T-cell (primary cell): ENCODE measurements at regions not wholly inside any gene's neighbourhood (a gene's known extent, or its start where the extent isn't known, plus 50 kb on each side); places are given as distances from the start of the nearest gene placed in this dataset.

Source experiments
- ATAC-seq, 4 experiments: fragments of 200-7000 bp in 3 of 4; fragments of 150-1000 bp in 1 of 4; cut with Tn5 transposase; replicated peaks in 1 of 4; 1 replicate in 3 of 4; 2 replicates in 1 of 4; pipeline ENCODE4 v1.10.0; 2021; ENCODE audit warnings: moderate library complexity in 3 of 4, mild to moderate bottlenecking in 2 of 4, moderate number of reproducible peaks in 1 of 4
- CTCF ChIA-PET, 2 donors: fragments of 300-600 bp; sonication (Branson Sonifier 250); formaldehyde crosslinking; loops; one replicate each; lab custom pipeline; 2022; ENCODE audit warnings: antibody characterized with exemption in 2 of 2; lab: Charles Lee
- POLR2A ChIA-PET, 2 donors: fragments of 300-600 bp; sonication (Branson Sonifier 250); formaldehyde crosslinking; loops; one replicate each; lab custom pipeline; 2022; ENCODE audit warnings: antibody characterized with exemption in 2 of 2; lab: Charles Lee
- DNase-seq, 35 experiments: peaks; one replicate each; pipeline versions ENCODE4 v3.0.0 to v3.0.0-alpha.2; 2013 to 2023
- H3K27ac ChIP-seq: one replicate; pipeline ENCODE4 v1.5.1; 2013; ENCODE audit warnings: low read length
- H3K27me3 ChIP-seq, 2 experiments: replicated peaks in 1 of 2; 1 replicate in 1 of 2; 2 replicates in 1 of 2; pipeline versions ENCODE4 v1.6.1 to v1.7.0; 2013; ENCODE audit warnings: low read length in 1 of 2, mixed read lengths in 1 of 2; ENCODE audit not compliant: control insufficient read depth in 2 of 2, insufficient read depth in 2 of 2; ENCODE audit errors: extremely low read depth in 1 of 2
- H3K36me3 ChIP-seq, 2 donors: 1 replicate in 1 of 2; 2 replicates in 1 of 2; pipeline versions ENCODE4 v1.6.1 to v1.7.0; 2013; ENCODE audit warnings: low read length in 1 of 2; ENCODE audit not compliant: control insufficient read depth in 2 of 2, insufficient read depth in 1 of 2; ENCODE audit errors: extremely low read depth in 1 of 2
- H3K4me1 ChIP-seq, 2 experiments: 1 replicate in 1 of 2; 2 replicates in 1 of 2; pipeline versions ENCODE4 v1.6.1 to v1.7.0; 2013; ENCODE audit warnings: low read length in 2 of 2, mixed read lengths in 1 of 2; ENCODE audit not compliant: insufficient read depth in 2 of 2, control insufficient read depth in 1 of 2; ENCODE audit errors: extremely low read depth in 1 of 2
- H3K4me3 ChIP-seq, 2 donors: 1 replicate in 1 of 2; 2 replicates in 1 of 2; pipeline versions ENCODE4 v1.5.1 to v1.7.0; 2013; ENCODE audit warnings: mild to moderate bottlenecking in 2 of 2, low read length in 1 of 2, moderate library complexity in 1 of 2; ENCODE audit not compliant: control insufficient read depth in 1 of 2; ENCODE audit errors: extremely low read depth in 1 of 2
- H3K9me3 ChIP-seq: 2 replicates; pipeline ENCODE4 v1.7.0; 2013
- H3K27ac Mint-ChIP-seq, 2 donors: one replicate each; pipeline ENCODE4 v1.8.0; 2020 to 2021; ENCODE audit warnings: mild to moderate bottlenecking in 2 of 2, mixed read lengths in 2 of 2
- H3K27me3 Mint-ChIP-seq, 2 donors: one replicate each; pipeline ENCODE4 v1.8.0; 2021 to 2022; ENCODE audit warnings: mixed read lengths in 2 of 2
- H3K36me3 Mint-ChIP-seq: one replicate; pipeline ENCODE4 v1.8.0; 2021; ENCODE audit warnings: mixed read lengths
- H3K4me1 Mint-ChIP-seq, 3 donors: one replicate each; pipeline ENCODE4 v1.8.0; 2020 to 2022; ENCODE audit warnings: mixed read lengths in 3 of 3, mild to moderate bottlenecking in 1 of 3
- H3K4me3 Mint-ChIP-seq, 3 donors: one replicate each; pipeline ENCODE4 v1.8.0; 2020 to 2022; ENCODE audit warnings: mild to moderate bottlenecking in 3 of 3, mixed read lengths in 3 of 3, moderate library complexity in 3 of 3
- H3K9me3 Mint-ChIP-seq, 3 donors: one replicate each; pipeline ENCODE4 v1.8.0; 2020 to 2022; ENCODE audit warnings: mixed read lengths in 3 of 3
- WGBS: methylation state at CpG from one replicate; pipeline ENCODE4 v1.1.5; 2013; ENCODE audit warnings: missing lambda C conversion rate; ENCODE audit not compliant: insufficient coverage; 5-methylcytosine and 5-hydroxymethylcytosine counted together

DNA sequence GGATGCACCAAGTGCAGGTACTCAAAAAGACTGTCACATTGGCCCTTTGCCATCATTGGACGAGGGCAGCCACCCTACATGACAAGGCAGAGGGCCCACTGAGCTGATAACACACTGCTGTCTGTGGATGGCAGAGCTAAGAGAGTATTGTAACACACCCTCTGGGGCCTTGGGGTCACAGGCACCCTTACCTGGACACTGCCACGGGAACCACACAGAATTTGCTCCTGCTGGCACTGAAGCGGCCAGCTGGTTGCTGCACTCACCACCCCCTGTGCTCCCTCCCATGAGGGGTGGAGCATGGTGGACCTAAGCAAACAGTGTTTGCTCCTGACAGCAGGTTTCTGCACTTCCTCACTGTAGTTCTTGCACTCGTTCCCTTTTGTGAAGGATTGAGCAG, 208.2 kb upstream of the SGO1 start:
- H3K4me3 ChIP-seq = no peak overlapping the region
- Mint-ChIP-seq H3K4me1 (no peaks in the 10 kb centered on the region), H3K4me3 (no peak overlapping the region), H3K27ac (no peak overlapping the region), H3K27me3 (no peaks in the 10 kb centered on the region), H3K36me3 (no peaks in the 10 kb centered on the region), H3K9me3 (peaks cover 4 to 6% (median 5%) of the 10 kb centered on the region in 3 donors)
- H3K4me1 ChIP-seq = no peaks in the 10 kb centered on the region
- no peaks in the 10 kb centered on the region for H3K9me3 ChIP-seq
- no peak overlapping the region for H3K27ac ChIP-seq
- DNase-seq = no peak
- 50% methylated on average over 1 of the region's 4 CpGs for WGBS
- CTCF ChIA-PET = no interaction called here
- H3K36me3 ChIP-seq = no peaks in the 10 kb centered on the region
- ATAC-seq = no peak
- no peaks in the 10 kb centered on the region for H3K27me3 ChIP-seq
- POLR2A ChIA-PET = no interaction called here

DNA sequence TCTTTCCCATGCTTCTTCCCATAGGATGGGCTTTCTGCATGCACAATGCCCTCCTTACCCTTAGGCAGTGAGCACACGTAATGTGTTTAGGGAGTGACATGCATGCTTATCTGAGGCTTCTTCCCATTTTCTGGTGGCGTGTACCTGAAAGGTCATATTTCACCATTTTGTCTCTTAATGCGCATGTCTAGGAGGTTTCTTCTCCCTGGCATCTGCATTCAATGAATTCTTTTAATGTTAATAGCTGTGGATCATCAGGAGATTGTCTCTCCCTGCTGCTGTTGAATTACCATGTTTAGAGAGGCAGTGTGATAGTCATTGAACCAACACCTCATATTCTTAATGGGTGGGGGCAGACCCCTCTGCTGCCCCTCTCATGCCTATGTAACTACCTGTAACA, 205.6 kb upstream of the SGO1 start:
- H3K4me3 ChIP-seq = no peak overlapping the region
- H3K4me1 Mint-ChIP-seq = no peaks in the 10 kb centered on the region
- H3K9me3 ChIP-seq = no peaks in the 10 kb centered on the region
- ChIA-PET CTCF (no interaction called here), POLR2A (no interaction called here)
- DNase-seq = no peak
- H3K4me3 Mint-ChIP-seq = no peak overlapping the region
- ATAC-seq = no peak
- H3K9me3 Mint-ChIP-seq = peaks cover 4 to 6% (median 5%) of the 10 kb centered on the region in 3 donors
- no peaks in the 10 kb centered on the region for H3K27me3 ChIP-seq
- H3K36me3 Mint-ChIP-seq = no peaks in the 10 kb centered on the region
- no peak overlapping the region for H3K27ac ChIP-seq
- H3K36me3 ChIP-seq = no peaks in the 10 kb centered on the region
- H3K4me1 ChIP-seq = no peaks in the 10 kb centered on the region
- no peaks in the 10 kb centered on the region for H3K27me3 Mint-ChIP-seq
- WGBS = no CpG with 5 or more reads among the region's 3 CpGs
- no peak overlapping the region for H3K27ac Mint-ChIP-seq

DNA sequence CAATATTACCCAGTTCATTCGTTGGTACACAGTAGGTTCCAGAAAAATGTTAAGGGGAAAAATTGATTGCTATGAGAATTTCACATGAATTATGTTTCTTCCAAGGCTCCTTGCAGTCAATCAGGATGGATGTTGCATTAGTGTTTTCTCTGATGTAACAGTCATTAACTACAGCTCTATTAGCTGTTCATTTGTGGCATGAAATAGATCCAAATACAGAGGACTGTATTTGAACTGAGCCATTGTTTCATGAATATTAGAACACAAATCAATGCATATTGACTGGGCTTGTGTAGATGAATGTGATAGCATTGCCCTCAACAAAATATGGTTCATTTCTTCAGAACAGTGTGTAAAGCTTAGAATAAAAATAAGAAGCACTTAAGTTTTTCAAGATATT, 203.0 kb upstream of the SGO1 start:
- POLR2A ChIA-PET = no interaction called here
- Mint-ChIP-seq H3K9me3 (peaks cover 4 to 6% (median 5%) of the 10 kb centered on the region in 3 donors), H3K36me3 (no peaks in the 10 kb centered on the region), H3K27me3 (no peaks in the 10 kb centered on the region), H3K27ac (no peak overlapping the region), H3K4me3 (no peak overlapping the region), H3K4me1 (no peaks in the 10 kb centered on the region)
- Histone ChIP-seq H3K27me3 (no peaks in the 10 kb centered on the region), H3K36me3 (no peaks in the 10 kb centered on the region), H3K4me3 (no peak overlapping the region), H3K4me1 (no peaks in the 10 kb centered on the region), H3K9me3 (no peaks in the 10 kb centered on the region), H3K27ac (no peak overlapping the region)
- CTCF ChIA-PET = no interaction called here
- ATAC-seq (no peak), DNase-seq (no peak)
- no CpG with 5 or more reads among the region's 1 CpG for WGBS

DNA sequence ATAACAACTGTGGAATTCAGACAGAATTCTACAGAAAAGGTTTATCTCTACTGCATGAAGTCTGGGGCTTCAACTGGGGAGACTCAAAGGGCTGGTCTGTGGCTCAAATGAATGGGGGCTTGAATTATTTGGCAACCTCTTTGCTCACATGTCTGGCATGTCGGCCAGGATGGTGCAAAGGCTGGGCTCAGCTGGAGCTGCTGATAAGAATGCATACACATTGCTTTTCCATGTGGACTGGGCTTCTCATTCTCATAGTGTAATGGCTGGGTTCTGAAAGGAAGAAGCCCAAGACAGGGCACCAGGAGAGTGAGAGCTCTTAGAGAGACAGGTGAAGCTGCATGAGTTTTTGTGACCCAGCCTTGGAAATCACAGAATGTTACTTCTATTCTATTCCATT, 194.3 kb upstream of the SGO1 start:
- Histone ChIP-seq H3K27ac (no peak overlapping the region), H3K9me3 (no peaks in the 10 kb centered on the region), H3K27me3 (no peaks in the 10 kb centered on the region), H3K4me1 (no peaks in the 10 kb centered on the region), H3K36me3 (no peaks in the 10 kb centered on the region), H3K4me3 (no peak overlapping the region)
- POLR2A ChIA-PET = no interaction called here
- Mint-ChIP-seq H3K27me3 (no peaks in the 10 kb centered on the region), H3K4me1 (no peaks in the 10 kb centered on the region), H3K36me3 (peaks cover 6% of the 10 kb centered on the region), H3K27ac (no peak overlapping the region), H3K9me3 (no peaks in the 10 kb centered on the region), H3K4me3 (no peak overlapping the region)
- WGBS = 100% methylated on average over 1 of the region's 1 CpG
- no peak for DNase-seq
- ATAC-seq = no peak
- CTCF ChIA-PET = no interaction called here

DNA sequence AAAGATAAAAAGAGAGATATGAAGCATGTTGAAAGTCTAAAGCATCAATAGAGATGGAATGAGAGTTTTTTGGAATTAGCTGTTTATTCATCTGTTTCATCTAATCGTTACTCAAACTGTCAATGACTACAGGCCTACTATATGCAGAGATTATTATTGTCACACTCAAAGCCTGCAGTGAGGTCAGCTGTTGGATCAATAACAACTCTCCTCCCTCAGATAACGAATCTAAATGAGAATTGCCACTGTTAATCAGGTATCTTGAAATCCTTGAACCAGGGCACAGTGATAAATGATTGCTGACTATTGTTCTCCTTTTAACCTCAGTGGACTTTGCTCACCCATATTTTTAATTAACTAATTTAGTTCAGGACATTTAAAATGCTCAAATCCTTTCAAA, 192.3 kb upstream of the SGO1 start:
- Mint-ChIP-seq H3K27me3 (no peaks in the 10 kb centered on the region), H3K9me3 (no peaks in the 10 kb centered on the region), H3K4me3 (no peak overlapping the region), H3K27ac (no peak overlapping the region), H3K4me1 (no peaks in the 10 kb centered on the region), H3K36me3 (peaks cover 6% of the 10 kb centered on the region)
- CTCF ChIA-PET = no interaction called here
- no peaks in the 10 kb centered on the region for H3K27me3 ChIP-seq
- no peaks in the 10 kb centered on the region for H3K4me1 ChIP-seq
- no peaks in the 10 kb centered on the region for H3K36me3 ChIP-seq
- POLR2A ChIA-PET = no interaction called here
- no peak overlapping the region for H3K4me3 ChIP-seq
- DNase-seq = no peak
- H3K27ac ChIP-seq = no peak overlapping the region
- no CpG with 5 or more reads among the region's 2 CpGs for whole genome bisulfite sequencing
- no peak for ATAC-seq
- H3K9me3 ChIP-seq = no peaks in the 10 kb centered on the region

DNA sequence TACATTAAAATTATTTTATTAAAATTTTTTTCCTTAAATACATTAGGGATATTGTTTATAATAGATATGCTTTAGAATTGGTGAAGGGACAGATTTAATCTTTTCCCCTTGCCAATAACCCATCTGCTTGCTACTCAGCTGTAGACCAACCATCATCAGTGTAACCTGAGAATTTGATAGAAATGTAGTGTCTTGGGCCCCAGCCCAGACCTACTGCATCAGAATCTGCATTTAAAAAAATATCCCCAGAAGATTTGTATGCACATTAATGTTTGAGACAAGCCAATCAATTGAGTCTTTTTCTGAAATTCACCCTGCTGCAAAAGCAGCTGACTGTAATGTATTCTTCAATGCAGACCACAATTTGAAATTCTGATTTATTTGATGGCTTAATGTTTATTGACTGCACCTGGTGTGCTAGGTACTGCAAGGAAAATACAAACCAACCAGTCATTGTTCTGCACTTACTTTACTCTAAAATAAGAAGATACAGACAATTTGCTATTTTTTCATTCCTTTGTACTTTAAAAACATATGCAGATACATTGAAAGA, 190.7 kb upstream of the SGO1 start:
- H3K4me3 Mint-ChIP-seq = no peak overlapping the region
- ChIA-PET POLR2A (no interaction called here), CTCF (no interaction called here)
- Histone ChIP-seq H3K4me3 (no peak overlapping the region), H3K4me1 (no peaks in the 10 kb centered on the region), H3K9me3 (no peaks in the 10 kb centered on the region), H3K36me3 (no peaks in the 10 kb centered on the region), H3K27ac (no peak overlapping the region), H3K27me3 (no peaks in the 10 kb centered on the region)
- no peaks in the 10 kb centered on the region for H3K4me1 Mint-ChIP-seq
- H3K27ac Mint-ChIP-seq = no peak overlapping the region
- H3K36me3 Mint-ChIP-seq = peaks cover 3% of the 10 kb centered on the region
- DNase-seq (no peak), ATAC-seq (no peak)
- H3K27me3 Mint-ChIP-seq = no peaks in the 10 kb centered on the region
- H3K9me3 Mint-ChIP-seq = no peaks in the 10 kb centered on the region

DNA sequence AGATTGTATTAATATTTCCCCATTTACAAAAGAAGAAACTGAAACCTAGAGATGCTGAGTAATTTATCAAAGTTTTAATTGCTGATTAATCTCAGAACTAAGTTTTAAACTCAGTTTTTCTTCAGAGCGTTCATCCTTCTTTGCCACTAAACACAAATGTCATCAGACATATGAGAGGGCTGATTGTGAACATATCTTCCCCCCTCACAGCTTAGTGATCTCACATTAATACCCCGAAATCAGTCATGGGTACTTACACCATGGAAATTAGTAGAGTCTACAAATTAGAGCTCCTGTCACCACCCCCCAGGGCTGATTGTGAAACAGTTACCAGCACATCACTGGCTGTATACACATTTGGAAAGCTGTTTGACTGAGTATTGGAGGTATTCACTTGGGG, 189.3 kb upstream of the SGO1 start:
- DNase-seq (no peak), ATAC-seq (no peak)
- CTCF ChIA-PET = no interaction called here
- H3K9me3 Mint-ChIP-seq = no peaks in the 10 kb centered on the region
- Histone ChIP-seq H3K9me3 (no peaks in the 10 kb centered on the region), H3K36me3 (no peaks in the 10 kb centered on the region), H3K4me1 (no peaks in the 10 kb centered on the region), H3K27ac (no peak overlapping the region), H3K4me3 (no peak overlapping the region), H3K27me3 (no peaks in the 10 kb centered on the region)
- no peak overlapping the region for H3K4me3 Mint-ChIP-seq
- H3K4me1 Mint-ChIP-seq = no peaks in the 10 kb centered on the region
- no CpG with 5 or more reads among the region's 2 CpGs for WGBS
- POLR2A ChIA-PET = no interaction called here
- no peaks in the 10 kb centered on the region for H3K27me3 Mint-ChIP-seq
- H3K27ac Mint-ChIP-seq = no peak overlapping the region
- H3K36me3 Mint-ChIP-seq = peaks cover 2% of the 10 kb centered on the region
